SU-DHL-6 (cell line): ENCODE measurements at regions not wholly inside any gene's neighbourhood (a gene's known extent, or its start where the extent isn't known, plus 50 kb on each side); places are given as distances from the start of the nearest gene placed in this dataset.

ENCODE experiments used
- H2AFZ ChIP-seq: fragments of 200-600 bp; sonication (generic); 2 replicates; pipeline ENCODE4 v1.6.1; 2014; ENCODE audit warnings: low read depth, mild to moderate bottlenecking, moderate library complexity, mixed read lengths, antibody characterized with exemption, low read length; ENCODE audit not compliant: severe bottlenecking
- H3F3A ChIP-seq: fragments of 200-600 bp; shearing (Covaris generic); 2 replicates; pipeline ENCODE4 v1.6.0; 2016; ENCODE audit warnings: antibody characterized with exemption, mild to moderate bottlenecking; ENCODE audit not compliant: insufficient read depth
- H3K27ac ChIP-seq: fragments of 200-600 bp; sonication (generic); 2 replicates; pipeline ENCODE4 v1.5.1; 2016; ENCODE audit warnings: low read depth, mild to moderate bottlenecking, low read length, moderate library complexity, mixed read lengths
- H3K27me3 ChIP-seq: fragments of 200-600 bp; sonication (generic), shearing (Covaris generic); 2 replicates; pipeline ENCODE4 v1.6.0; 2014; ENCODE audit warnings: mild to moderate bottlenecking, low read length
- H3K36me3 ChIP-seq: fragments of 200-600 bp; sonication (generic); 2 replicates; pipeline ENCODE4 v1.6.1; 2014; ENCODE audit warnings: mild to moderate bottlenecking, low read length, mixed read lengths
- H3K4me2 ChIP-seq: fragments of 300-600, 200-600 bp; shearing (Covaris generic), sonication (generic); 2 replicates; pipeline ENCODE4 v1.6.0; 2014; ENCODE audit warnings: low read length, low read depth, mild to moderate bottlenecking; ENCODE audit not compliant: poor library complexity, severe bottlenecking
- H3K4me3 ChIP-seq: fragments of 200-600 bp; sonication (generic); 2 replicates; pipeline ENCODE4 v1.5.1; 2014; ENCODE audit warnings: antibody characterized with exemption, low read length, mild to moderate bottlenecking, mixed read lengths; ENCODE audit not compliant: insufficient read depth, poor library complexity, severe bottlenecking
- H3K79me2 ChIP-seq: fragments of 200-600 bp; sonication (generic); 2 replicates; pipeline ENCODE4 v1.6.1; 2014; ENCODE audit warnings: mild to moderate bottlenecking, low read length, moderate library complexity; ENCODE audit not compliant: insufficient read depth
- H3K9ac ChIP-seq: fragments of 200-600 bp; sonication (generic); 2 replicates; pipeline ENCODE4 v1.7.0; 2014; ENCODE audit warnings: mild to moderate bottlenecking, low read length
- H3K9me2 ChIP-seq: fragments of 200-600 bp; sonication (generic); replicated peaks from 2 replicates; pipeline ENCODE4 v1.6.1; 2014; ENCODE audit warnings: low read length; ENCODE audit not compliant: insufficient read depth
- H3K9me3 ChIP-seq: fragments of 200-600 bp; sonication (generic); 2 replicates; pipeline ENCODE4 v1.6.1; 2014; ENCODE audit warnings: low read length, mixed read lengths; ENCODE audit not compliant: insufficient read depth
- H4K20me1 ChIP-seq: fragments of 200-600 bp; sonication (generic); 2 replicates; pipeline ENCODE4 v1.6.1; 2014; ENCODE audit warnings: low read depth, mild to moderate bottlenecking, antibody characterized with exemption, low read length, moderate library complexity, mixed read lengths
- CTCF ChIP-seq: fragments of 200-600 bp; sonication (generic); IDR thresholded peaks from one replicate; pipeline ENCODE4 v1.5.1; 2017; ENCODE audit warnings: antibody characterized with exemption, mild to moderate bottlenecking, low read length, moderate library complexity; ENCODE audit not compliant: insufficient read depth, poor library complexity, severe bottlenecking
- EZH2phosphoT487 ChIP-seq: fragments of 200-600 bp; sonication (generic), shearing (Covaris generic); conservative IDR thresholded peaks from 2 replicates; pipeline ENCODE4 v1.6.1; 2018; ENCODE audit warnings: mild to moderate bottlenecking, antibody characterized with exemption, low read length, moderate library complexity, mixed read lengths

- Histone ChIP-seq H3K27me3 (no peaks in the 10 kb centered on the region), H3K27ac (no peak overlapping the region), H3K79me2 (no peaks in the 10 kb centered on the region), H4K20me1 (no peaks in the 10 kb centered on the region), H3K9me2 (no peaks in the 10 kb centered on the region), H3K9me3 (no peaks in the 10 kb centered on the region), H3K4me2 (no peak overlapping the region), H3K9ac (no peak overlapping the region), H2AFZ (no peak overlapping the region), H3F3A (no peaks in the 10 kb centered on the region), H3K36me3 (no peaks in the 10 kb centered on the region), H3K4me3 (no peak overlapping the region)
- TF ChIP-seq EZH2phosphoT487 (no peak), CTCF (no peak)
Observed at GRCh38 chr18:27750923-27751322, 426.0 kb downstream of the CDH2 start.

GRCh38 chr18:27750014-27750413, 426.9 kb downstream of the CDH2 start:
- Histone ChIP-seq H4K20me1 (no peaks in the 10 kb centered on the region), H3K79me2 (no peaks in the 10 kb centered on the region), H3K27me3 (no peaks in the 10 kb centered on the region), H3K9me2 (no peaks in the 10 kb centered on the region), H3F3A (no peaks in the 10 kb centered on the region), H3K4me3 (no peak overlapping the region), H3K27ac (no peak overlapping the region), H3K4me2 (no peak overlapping the region), H3K36me3 (no peaks in the 10 kb centered on the region), H3K9me3 (no peaks in the 10 kb centered on the region), H3K9ac (no peak overlapping the region), H2AFZ (no peak overlapping the region)
- TF ChIP-seq CTCF (peak; percentile 36), EZH2phosphoT487 (no peak)

- Histone ChIP-seq H3K27ac (no peak overlapping the region), H3K36me3 (no peaks in the 10 kb centered on the region), H3K79me2 (no peaks in the 10 kb centered on the region), H3K4me2 (no peak overlapping the region), H3F3A (no peaks in the 10 kb centered on the region), H3K9ac (no peak overlapping the region), H3K4me3 (no peak overlapping the region), H3K9me2 (no peaks in the 10 kb centered on the region), H3K27me3 (no peaks in the 10 kb centered on the region), H3K9me3 (no peaks in the 10 kb centered on the region), H2AFZ (no peak overlapping the region), H4K20me1 (no peaks in the 10 kb centered on the region)
- TF ChIP-seq EZH2phosphoT487, result no peak
- TF ChIP-seq CTCF, result no peak
Observed at GRCh38 chr18:27749194-27749593, 427.7 kb downstream of the CDH2 start.
